GM18505 (cell line): ENCODE measurements at regions not wholly inside any gene's neighbourhood (a gene's known extent, or its start where the extent isn't known, plus 50 kb on each side); places are given as distances from the start of the nearest gene placed in this dataset.

Experiments
- ATAC-seq: cut with Tn5 transposase; IDR thresholded peaks from one replicate; pipeline ENCODE4 v1.9.1; 2021; ENCODE audit not compliant: unreplicated experiment
- POLR2A ChIP-seq: IDR thresholded peaks from 4 replicates; pipeline ENCODE4 v1.6.1; 2011; ENCODE audit warnings: borderline replicate concordance; ENCODE audit not compliant: insufficient read depth, insufficient read length; ENCODE audit errors: extremely low read depth

DNA sequence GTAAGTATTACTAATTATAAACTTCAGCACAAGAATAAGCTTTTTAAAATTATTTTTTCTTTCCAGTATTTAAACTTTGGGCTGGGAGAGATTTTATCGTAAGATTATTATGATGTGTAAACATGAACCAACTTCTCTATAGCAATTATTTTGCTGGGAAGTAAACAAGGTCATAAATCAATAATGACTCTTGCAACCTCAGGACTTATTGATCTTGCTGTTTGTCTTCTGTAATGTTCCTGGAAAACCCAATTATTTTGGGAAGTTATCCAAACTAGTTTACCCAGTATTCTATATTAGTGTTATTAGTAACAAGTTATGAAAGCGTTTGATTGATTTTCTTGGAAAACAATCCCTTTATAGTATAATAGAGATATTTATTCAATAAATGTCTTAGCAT is 174.9 kb downstream of the PPP1R2C start:
- no peak for TF ChIP-seq POLR2A
- no peak for ATAC-seq

DNA sequence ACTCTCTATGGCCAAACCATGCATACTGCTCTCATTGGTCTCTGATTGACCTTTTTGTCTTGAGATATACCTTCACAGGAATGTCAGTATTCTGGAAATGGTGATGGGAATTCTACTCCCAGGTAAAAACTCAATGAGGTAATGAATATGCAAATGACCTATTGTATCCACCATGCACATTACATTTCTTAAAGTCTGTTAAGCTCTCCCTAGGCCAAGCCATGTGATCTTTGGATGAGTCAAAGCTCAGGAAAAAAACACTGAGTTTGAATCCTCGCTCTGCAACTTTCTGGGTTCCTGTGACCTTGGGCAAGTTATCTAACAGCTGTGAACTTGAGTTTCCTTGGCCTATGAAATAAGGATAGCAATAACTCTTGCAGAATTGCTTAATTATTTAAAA is 175.4 kb downstream of the PPP1R2C start:
- no peak for TF ChIP-seq POLR2A
- no peak for ATAC-seq

DNA sequence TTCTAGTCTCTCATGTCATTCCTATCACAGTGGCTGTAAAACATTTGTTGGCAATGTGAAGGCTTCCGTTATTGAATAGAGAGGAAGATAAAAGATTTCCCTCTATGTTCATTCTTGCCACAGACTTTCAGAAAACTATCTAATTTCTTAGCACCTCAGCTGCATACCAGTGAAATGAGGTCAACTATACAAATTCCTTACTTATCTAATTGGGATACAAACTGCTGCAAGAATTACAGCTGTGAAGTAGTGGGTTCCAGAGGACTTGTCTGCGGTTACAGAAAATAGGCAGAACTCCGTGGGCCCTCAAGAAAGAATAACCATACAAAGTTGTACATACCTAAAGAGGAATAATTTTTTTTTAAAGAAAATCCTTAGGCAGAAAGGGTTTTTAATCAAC is 175.8 kb downstream of the PPP1R2C start:
- TF ChIP-seq POLR2A, result no peak
- no peak for ATAC-seq

DNA sequence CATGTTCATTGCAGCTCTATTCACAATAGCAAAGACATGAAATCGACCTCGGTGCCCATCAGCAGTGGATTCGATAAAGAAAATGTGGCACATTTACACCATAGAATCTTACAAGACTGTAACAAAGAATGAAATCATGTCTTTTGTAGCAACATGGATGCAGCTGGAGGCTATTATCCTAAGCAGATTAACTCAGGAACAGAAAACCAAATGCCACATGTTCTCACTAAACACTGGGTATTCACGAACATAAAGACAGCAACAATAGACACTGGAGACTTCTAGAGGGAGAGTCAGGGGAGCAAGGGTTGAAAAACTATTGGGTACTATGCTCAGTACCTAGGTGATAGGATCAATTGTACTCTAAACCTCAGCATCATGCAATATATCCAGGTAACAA is 180.5 kb downstream of the PPP1R2C start:
- no peak for ATAC-seq
- TF ChIP-seq POLR2A, result no peak

DNA sequence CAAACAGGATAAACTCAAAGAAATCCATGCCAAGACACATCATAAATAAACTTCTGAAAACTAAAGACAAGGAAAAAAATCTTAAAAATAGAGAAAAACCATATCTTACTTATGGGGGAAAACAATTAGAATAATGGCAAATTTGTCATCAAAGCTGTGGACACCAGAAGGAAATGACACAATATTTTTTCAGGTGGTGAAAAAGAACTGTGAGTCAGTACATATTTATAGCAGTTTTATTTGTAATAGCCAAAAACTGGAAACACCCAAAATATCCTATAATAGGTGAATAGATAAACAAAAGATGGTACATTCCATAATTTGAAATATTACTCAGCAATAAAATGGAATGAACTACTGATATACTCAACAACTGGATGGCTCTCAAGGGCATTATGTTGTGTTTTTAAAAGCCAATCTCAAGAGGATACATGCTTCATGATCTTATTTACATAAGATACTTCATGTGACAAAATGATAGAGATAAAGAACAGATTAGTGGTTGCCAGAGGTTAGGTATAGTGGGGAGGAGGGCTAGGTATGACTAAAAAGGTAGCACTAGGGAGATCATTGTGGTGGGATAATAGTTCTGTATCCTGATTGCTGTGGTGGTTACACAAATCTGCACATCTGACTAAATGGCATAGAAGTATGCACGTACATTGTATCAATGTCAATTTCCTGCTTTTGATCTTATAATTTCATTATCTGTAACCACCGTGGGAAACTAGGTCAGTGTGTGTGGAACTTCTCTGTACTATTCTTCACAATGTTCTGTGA is 191.9 kb downstream of the PPP1R2C start:
- no peak for ATAC-seq

DNA sequence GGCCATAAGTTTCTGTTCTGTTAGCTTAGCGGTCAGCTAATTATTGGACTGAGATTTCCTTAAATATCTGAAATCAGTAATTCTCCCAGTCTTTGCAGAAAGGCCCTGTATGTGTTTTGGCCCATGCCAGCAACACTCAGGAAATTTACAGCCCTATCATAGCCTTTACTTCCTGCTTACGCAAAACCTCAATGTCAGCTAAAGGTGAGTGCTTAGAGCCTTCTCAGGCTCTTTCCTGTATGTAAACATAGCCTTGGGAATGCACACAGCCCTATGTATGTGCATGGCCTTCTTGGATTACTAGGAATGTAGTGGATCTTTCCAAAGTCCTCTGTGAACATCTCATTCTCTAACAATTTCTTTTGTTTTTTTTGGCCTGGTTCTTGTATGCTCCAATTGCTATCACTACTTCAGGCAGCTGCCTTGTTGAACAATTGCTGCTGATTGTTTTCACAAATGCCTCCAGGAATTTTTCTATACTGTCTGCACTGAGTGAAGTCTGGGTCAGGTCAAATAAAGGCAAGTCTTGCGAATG is 200.0 kb downstream of the PPP1R2C start:
- no peak for TF ChIP-seq POLR2A
- ATAC-seq, result no peak

More for the DNA sequence above, 191.9 kb downstream of the PPP1R2C start:
- TF ChIP-seq POLR2A, result no peak

DNA sequence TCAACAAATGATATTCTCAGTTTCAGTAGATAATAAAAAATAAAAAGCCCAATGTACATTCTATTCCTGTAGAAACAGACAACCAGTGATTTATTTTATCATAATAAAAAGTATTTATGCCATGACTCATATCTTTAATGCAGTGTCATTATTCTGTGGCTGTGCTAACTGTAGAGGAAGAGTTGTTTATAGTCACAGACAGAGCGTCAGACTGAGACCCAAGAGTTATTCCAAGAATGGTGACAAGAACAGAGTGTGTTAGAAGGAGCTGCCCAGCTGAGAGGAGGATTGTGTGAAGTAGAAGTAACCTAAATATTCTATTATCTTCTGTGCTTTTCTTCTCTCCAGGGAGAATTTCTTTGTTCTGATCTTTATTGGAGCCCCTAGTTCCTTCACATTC is 210.7 kb downstream of the PPP1R2C start:
- ATAC-seq, result no peak
- no peak for TF ChIP-seq POLR2A

DNA sequence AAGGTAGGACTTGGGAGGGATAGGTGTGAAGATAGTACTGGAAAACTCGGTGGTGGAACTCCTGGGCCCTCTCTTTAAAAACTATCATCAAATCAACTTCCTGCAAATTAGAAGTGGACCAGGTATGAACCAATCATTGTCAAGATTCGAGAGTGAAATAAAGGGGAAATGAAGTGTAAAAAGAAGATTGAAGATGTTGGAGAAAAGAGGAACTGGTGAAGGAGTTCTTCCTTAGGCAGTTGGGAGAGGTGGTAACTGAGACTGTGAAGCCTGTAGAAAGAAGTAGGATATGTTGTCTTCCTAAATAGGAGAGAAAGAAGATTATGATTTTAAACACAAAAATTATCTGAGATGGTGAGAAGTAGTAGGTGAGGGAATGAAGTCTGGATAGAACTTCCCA is 212.2 kb downstream of the PPP1R2C start:
- no peak for TF ChIP-seq POLR2A
- ATAC-seq, result no peak

DNA sequence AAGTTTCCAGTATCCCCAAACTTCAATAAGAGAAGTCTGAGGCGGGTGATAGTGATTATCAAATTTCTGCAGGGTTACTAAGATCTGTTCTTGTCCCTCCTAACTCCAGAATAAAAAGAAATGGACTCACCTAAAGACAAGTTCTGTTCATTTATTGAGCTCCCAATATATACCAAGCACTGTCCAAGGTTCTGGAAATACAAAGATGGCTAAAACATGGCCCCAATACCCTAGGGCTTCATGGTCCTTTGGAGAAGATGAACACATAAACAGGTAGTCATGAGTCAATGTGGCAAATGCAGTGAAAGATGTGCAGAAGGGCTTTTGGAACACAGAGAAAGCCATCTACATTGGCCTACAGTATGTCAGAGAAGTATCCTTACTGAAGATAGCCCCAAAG is 231.2 kb downstream of the PPP1R2C start:
- no peak for ATAC-seq
- no peak for TF ChIP-seq POLR2A

DNA sequence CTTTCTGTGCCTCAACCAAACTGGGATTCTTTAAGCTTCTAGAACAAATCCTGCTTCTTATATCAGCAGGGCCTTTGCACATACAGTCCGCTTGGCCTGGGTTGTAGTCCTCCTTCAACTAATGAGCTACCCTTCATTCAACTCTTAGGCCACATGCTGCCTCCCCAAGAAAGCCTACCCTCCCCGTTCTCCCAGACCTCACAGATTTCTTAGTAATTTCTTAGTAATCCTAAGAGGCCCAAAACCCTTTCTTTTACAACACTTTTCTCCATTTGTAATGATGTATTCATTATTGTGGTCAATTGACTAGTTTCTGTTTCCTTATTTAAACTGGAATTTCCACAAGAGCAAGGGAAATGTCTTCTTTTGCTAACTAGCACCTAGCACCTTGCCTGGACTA is 233.1 kb downstream of the PPP1R2C start:
- ATAC-seq, result no peak
- no peak for TF ChIP-seq POLR2A

DNA sequence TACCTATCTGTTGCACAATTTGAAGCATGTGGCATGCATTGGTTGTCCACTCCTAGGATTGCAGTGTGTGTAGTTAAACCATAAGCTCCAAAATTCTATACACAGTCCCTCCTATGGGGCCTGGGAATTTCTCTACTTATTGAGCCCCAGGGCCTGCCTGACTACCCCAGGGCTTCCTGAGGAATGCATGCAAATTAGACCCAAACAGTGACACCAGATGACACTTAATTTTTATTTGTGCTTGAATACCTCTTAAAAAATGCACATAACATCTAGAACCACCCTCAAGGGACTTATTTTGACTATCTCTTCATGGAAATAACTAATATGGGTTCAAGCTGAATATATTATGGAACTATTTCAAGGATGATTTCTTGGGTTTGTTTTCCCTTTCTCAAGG is 236.4 kb downstream of the PPP1R2C start:
- no peak for ATAC-seq
- TF ChIP-seq POLR2A, result no peak

DNA sequence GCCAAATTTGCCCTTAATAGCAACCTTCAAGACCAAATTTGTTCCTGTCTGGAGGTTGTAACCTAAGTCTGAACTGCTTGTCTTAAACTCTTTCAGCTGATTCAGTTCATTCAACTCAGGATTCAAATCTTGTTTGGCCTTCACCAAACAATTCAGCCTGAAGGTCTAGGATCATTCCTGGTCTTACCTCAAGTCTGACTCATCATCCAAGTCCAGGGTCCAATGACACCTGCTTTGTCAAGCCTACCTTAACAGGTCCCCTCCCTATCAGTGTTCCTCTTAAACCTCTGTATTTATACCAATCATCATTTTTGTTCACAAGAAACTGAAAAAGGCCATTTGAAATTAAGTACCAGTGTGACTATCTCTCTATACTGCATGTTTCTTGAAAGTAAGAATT is 237.8 kb downstream of the PPP1R2C start:
- no peak for ATAC-seq
- no peak for TF ChIP-seq POLR2A

DNA sequence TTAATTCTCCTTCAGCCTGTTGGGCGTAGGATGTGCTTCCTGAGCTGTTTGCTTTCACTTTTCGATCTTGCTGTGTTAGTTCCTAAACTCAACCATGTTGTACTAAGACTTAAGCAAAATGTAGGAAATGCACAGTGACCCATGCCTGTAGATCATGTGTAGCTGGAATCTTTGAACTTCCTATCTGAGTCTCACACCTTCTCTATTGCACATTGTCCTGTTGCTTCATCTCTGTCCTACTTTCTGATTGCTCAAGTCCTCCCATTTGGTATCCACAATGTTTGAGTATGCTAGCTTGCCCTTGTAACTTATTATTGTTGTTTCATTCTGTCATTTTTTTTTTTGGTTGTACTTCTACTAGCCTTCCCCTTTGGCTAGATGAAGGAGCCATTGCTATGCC is 239.6 kb downstream of the PPP1R2C start:
- ATAC-seq, result no peak

DNA sequence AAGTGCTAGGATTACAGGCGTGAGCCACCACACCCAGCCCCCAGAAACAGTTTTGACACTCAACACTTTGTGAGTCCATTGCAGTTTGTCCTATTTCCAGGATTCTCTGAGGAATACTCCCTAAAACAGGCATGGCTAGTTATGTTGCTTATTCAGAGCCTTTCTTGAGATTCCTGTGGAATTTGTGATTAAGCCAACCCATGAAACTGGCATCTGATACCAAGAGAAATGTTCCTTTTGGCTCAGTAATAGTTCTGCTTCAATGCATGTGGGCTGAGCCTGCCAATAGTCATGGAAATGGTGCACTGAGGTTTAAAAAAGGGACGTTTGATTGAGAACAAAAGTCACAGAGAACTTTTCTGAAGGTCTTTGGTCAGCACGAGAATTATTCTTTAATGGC is 241.7 kb downstream of the PPP1R2C start:
- TF ChIP-seq POLR2A, result no peak
- no peak for ATAC-seq

More for the DNA sequence above, 239.6 kb downstream of the PPP1R2C start:
- no peak for TF ChIP-seq POLR2A

DNA sequence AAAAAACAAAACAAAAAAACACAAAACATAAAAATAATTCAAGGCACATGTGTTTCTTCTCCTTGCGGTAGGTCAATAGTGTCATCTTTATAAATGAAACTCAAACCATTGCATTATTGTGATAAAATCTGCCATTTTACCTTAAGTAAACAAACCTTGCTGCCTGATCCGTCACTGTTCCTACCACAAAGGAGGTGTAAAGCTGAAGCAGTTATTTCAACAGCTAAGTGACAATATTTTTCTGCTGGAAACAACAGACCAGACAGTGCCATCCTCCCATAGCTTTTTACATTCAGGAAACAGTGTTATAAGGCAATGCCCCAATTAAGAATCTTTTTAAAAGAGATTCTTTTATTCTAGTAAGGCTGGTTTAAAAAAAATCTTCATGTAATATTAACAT is 242.7 kb downstream of the PPP1R2C start:
- no peak for ATAC-seq
- TF ChIP-seq POLR2A, result no peak

DNA sequence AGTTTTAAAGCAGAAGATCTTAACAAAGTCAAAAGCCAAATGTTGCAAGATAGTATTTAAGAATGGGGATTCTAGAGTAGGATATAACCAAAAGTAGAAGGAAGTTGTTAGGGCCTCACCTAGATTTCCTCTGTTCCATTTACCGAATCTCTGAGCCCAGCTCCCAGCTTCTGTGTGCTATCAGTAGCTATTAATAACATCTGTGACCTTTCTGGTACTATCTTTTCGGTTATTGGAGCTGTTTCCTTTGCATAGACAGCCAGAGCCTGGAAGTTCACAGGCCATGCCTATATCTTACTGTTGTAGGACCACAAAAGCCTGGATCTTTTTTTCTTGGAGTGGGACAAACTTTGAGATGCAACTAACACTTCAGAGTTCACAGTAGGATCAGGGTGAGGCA is 244.2 kb downstream of the PPP1R2C start:
- no peak for ATAC-seq
- no peak for TF ChIP-seq POLR2A

DNA sequence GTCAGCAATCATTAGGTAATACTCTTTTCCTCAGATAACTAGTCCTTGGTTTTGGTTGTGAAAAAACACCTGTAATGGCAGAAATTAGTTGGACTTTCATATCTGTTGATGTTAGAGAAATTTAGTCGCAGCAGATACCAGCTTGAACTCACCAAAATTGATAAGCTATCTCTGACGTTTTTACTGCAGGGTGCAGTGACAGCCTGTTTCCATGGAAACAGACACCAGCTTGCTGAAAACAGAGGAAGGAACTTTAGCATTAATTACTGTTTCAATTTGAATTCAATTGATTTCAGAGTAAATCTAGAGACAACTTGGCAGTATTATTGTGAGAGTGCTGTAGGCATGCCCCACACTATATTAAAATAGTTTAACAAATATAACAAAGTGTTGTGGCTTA is 246.5 kb downstream of the PPP1R2C start:
- TF ChIP-seq POLR2A, result no peak
- no peak for ATAC-seq
